Muscle of leg (tissue), 3 donors: ENCODE measurements at regions not wholly inside any gene's neighbourhood (a gene's known extent, or its start where the extent isn't known, plus 50 kb on each side); places are given as distances from the start of the nearest gene placed in this dataset.
A peak's percentile ranks its signal among the peaks of the same experiment; 100 is the strongest.

ENCODE experiments used
- DNase-seq: peaks from one replicate; pipeline ENCODE4 v3.0.0; 2013
- H3K27ac ChIP-seq: one replicate; pipeline ENCODE4 v1.5.1; 2013; ENCODE audit warnings: mild to moderate bottlenecking, low read length, control low read depth
- H3K27me3 ChIP-seq: one replicate; pipeline ENCODE4 v1.6.1; 2013; ENCODE audit warnings: low read length; ENCODE audit not compliant: control insufficient read depth, insufficient read depth
- H3K36me3 ChIP-seq: one replicate; pipeline ENCODE4 v1.6.1; 2013; ENCODE audit warnings: low read length; ENCODE audit not compliant: control insufficient read depth, insufficient read depth
- H3K4me1 ChIP-seq: one replicate; pipeline ENCODE4 v1.6.1; 2013; ENCODE audit warnings: low read length; ENCODE audit not compliant: control insufficient read depth, insufficient read depth
- H3K4me3 ChIP-seq: one replicate; pipeline ENCODE4 v1.5.1; 2013; ENCODE audit warnings: low read length, control low read depth
- H3K9me3 ChIP-seq: replicated peaks from 2 replicates; pipeline ENCODE4 v1.6.1; 2013; ENCODE audit warnings: low read depth, low read length; ENCODE audit not compliant: control insufficient read depth
- WGBS: methylation state at CpG from one replicate; pipeline ENCODE4 v1.1.5; 2013; ENCODE audit warnings: missing lambda C conversion rate; ENCODE audit not compliant: insufficient coverage; 5-methylcytosine and 5-hydroxymethylcytosine counted together

GRCh38 chr12:124631681-124632256 lies 64.4 kb upstream of the NCOR2 start:
- H3K4me1 ChIP-seq, result peaks cover 49% of the 10 kb centered on the region
- 82% methylated on average over 8 of the region's 11 CpGs for WGBS
- H3K9me3 ChIP-seq, result peaks cover 4% of the 10 kb centered on the region
- H3K36me3 ChIP-seq, result no peaks in the 10 kb centered on the region
- no peak for DNase-seq
- H3K4me3 ChIP-seq, result no peak overlapping the region
- H3K27ac ChIP-seq, result no peak overlapping the region
- H3K27me3 ChIP-seq, result no peaks in the 10 kb centered on the region

DNA sequence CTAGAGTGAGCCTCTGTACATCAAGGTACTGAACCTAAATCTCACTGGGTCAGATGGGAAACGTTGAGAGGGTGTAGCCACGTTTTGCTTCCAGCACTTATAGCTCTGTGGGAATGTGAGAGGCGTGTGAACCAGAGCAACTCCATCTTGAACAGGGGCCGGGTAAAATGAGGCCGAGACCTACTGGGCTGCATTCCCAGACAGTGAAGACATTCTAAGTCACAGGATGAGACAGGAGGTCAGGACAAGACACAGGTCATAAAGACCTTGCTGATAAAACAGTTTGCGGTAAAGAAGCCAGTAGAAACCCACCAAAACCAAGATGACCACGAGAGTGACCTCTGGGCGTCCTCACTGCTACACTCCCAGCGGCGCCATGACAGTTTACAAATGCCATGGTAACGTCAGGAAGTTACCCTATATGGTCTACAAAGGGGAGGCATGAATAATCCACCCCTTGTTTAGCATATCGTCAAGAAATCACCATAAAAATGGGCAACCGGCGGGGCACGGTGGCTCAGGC lies 63.4 kb upstream of the NCOR2 start:
- Histone ChIP-seq H3K27me3 (no peaks in the 10 kb centered on the region), H3K9me3 (peaks cover 2% of the 10 kb centered on the region), H3K4me3 (no peak overlapping the region), H3K36me3 (no peaks in the 10 kb centered on the region), H3K27ac (no peak overlapping the region), H3K4me1 (peaks cover 51% of the 10 kb centered on the region)
- WGBS, result 60% methylated on average over 7 of the region's 15 CpGs
- no peak for DNase-seq

DNA sequence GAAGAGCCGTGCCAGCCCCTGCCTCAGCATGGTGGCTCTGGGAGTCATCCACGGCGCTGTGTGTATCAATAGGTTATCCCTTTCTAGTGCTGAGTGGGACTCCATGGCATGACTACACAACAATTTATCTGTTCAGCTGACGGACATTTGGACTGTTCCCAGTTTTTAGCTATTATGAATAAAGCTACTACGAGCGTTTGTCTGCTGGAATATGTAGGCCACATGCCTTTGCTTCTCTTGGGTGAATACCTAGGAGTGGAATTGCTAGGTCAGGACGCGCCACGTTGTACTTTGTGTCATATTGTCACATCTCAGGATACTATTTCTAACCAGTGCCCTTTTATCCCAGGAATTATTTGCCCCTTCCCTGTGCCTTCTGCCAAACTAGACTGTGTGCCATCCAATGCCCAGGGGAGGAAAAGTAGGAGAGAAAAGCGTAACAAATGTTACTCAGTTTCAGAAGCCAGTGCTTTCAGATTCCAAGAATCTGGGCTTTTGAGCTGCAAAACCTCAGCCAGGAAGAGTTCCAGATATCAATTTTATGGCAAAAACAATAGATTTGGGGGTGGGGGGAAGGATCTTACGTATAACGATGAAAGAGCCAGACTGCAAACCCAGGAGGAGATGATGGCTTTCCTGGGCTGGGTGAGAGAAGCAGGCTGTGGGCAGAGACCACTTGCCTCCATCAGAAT lies 62.5 kb upstream of the NCOR2 start:
- 60% methylated on average over 5 of the region's 12 CpGs for WGBS
- peak; percentile 78 for DNase-seq

DNA sequence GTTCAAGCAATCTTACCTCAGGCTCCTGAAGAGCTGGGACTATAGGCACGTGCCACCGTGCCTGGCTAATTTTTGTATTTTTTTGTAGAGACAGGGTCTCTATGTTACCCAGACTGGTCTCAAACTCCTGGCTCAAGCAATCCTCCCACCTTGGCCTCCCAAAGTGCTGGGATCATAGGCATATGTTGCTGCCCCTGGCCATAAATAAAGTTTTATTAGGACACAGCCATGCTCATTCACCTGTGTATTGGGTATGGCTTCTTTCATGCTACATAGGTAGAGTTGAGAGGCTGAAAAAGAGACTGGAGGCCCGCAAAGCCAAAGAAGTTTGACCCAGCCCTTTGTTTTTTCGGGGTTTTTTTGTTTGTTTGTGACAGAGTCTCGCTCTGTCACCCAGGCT lies 61.7 kb upstream of the NCOR2 start:
- peaks cover 58% of the 10 kb centered on the region for H3K4me1 ChIP-seq
- peaks cover 2% of the 10 kb centered on the region for H3K9me3 ChIP-seq
- WGBS, result 93% methylated on average over 2 of the region's 5 CpGs
- no peak for DNase-seq
- H3K27me3 ChIP-seq, result no peaks in the 10 kb centered on the region
- no peak overlapping the region for H3K27ac ChIP-seq
- no peak overlapping the region for H3K4me3 ChIP-seq
- H3K36me3 ChIP-seq, result no peaks in the 10 kb centered on the region

More for the DNA sequence above, 62.5 kb upstream of the NCOR2 start:
- no peaks in the 10 kb centered on the region for H3K36me3 ChIP-seq
- H3K27me3 ChIP-seq, result no peaks in the 10 kb centered on the region
- peaks cover 2% of the 10 kb centered on the region for H3K9me3 ChIP-seq
- H3K27ac ChIP-seq, result peak overlapping the region; percentile 22
- no peak overlapping the region for H3K4me3 ChIP-seq
- H3K4me1 ChIP-seq, result peaks cover 59% of the 10 kb centered on the region

DNA sequence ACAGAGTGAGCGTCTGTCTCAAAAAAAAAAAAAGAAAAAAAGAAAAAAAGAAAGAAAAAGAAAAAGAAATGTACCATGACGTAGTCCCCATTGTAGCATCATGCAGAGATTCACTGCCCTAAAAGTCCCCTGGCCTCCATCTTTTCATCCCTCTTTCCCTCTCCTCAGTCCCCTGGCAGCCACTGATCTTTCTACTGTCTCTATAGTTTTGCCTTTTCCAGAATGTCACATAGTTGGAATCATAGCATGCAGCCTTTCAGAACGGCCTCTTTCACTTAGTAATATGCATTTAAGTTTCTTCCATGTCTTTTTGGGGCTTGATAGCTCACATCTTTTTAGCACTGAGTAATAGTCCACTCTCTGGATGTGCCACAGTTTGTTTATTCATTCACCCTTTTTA lies 60.5 kb upstream of the NCOR2 start:
- H3K9me3 ChIP-seq, result peaks cover 5% of the 10 kb centered on the region
- peak overlapping the region; percentile 65 for H3K27ac ChIP-seq
- no peaks in the 10 kb centered on the region for H3K27me3 ChIP-seq
- H3K4me3 ChIP-seq, result no peak overlapping the region
- DNase-seq, result peak; percentile 58
- peaks cover 51% of the 10 kb centered on the region for H3K4me1 ChIP-seq
- H3K36me3 ChIP-seq, result no peaks in the 10 kb centered on the region
- WGBS, result no CpG with 5 or more reads among the region's 3 CpGs

DNA sequence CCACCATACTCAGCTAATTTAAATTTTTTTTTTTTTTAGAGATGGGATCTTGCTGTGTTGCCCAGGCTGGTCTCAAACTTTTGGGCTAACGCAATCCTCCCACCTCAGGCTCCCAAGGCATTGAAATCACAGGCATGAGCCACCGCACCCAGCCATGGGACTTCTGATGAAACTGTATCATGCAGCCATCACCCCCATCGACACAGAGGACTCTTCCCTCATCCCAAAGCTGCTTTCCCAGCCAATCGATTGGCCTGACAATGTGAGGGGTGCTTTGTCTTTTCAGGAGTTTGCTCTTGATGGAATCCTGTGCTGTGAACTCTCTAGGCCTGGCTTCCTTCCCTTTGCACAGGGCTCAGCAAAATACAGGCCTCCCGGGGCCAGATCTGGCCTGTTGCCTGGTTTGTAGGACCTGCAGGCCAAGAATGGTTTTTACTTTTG lies 59.6 kb upstream of the NCOR2 start:
- Histone ChIP-seq H3K27ac (peak overlapping the region; percentile 74), H3K27me3 (no peaks in the 10 kb centered on the region), H3K36me3 (no peaks in the 10 kb centered on the region), H3K9me3 (peaks cover 5% of the 10 kb centered on the region), H3K4me1 (peaks cover 49% of the 10 kb centered on the region), H3K4me3 (no peak overlapping the region)
- peak; percentile 97 for DNase-seq
- 59% methylated on average over 2 of the region's 5 CpGs for WGBS

- Histone ChIP-seq H3K27me3 (no peaks in the 10 kb centered on the region), H3K9me3 (peaks cover 5% of the 10 kb centered on the region), H3K27ac (peak overlapping the region; percentile 87), H3K4me1 (peaks cover 59% of the 10 kb centered on the region), H3K4me3 (no peak overlapping the region), H3K36me3 (no peaks in the 10 kb centered on the region)
- WGBS, result 31% methylated on average over 11 of the region's 15 CpGs
- DNase-seq, result peak; percentile 87
Measured at GRCh38 chr12:124625867-124626675, 58.7 kb upstream of the NCOR2 start.

DNA sequence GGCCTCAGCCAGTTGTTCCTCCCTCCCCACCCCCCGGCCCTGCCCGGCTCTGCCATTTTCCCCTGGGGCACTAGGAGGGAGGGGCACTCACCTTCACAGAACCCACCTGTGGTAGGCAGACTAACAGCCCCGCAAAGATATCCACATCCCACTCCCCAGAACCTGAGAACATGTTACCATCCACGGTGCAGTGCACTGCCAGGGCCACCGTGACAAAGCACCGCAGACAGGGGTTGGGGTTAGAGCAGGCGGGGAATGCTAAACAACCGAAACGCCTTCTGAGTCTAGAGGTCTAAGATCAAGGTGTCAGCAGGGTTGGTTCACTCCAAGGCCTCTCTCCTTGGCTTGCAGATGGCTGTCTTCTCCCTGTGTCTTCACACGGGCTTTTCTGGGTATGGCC lies 57.4 kb upstream of the NCOR2 start:
- no peak overlapping the region for H3K27ac ChIP-seq
- H3K4me1 ChIP-seq, result peaks cover 54% of the 10 kb centered on the region
- WGBS, result 100% methylated on average over 3 of the region's 10 CpGs

GRCh38 chr12:124623344-124624035 lies 56.1 kb upstream of the NCOR2 start:
- peaks cover 51% of the 10 kb centered on the region for H3K4me1 ChIP-seq
- WGBS, result 95% methylated on average over 8 of the region's 14 CpGs
- H3K27ac ChIP-seq, result no peak overlapping the region
- no peaks in the 10 kb centered on the region for H3K27me3 ChIP-seq
- DNase-seq, result no peak
- H3K9me3 ChIP-seq, result peaks cover 3% of the 10 kb centered on the region
- H3K4me3 ChIP-seq, result no peak overlapping the region
- H3K36me3 ChIP-seq, result no peaks in the 10 kb centered on the region

More for the DNA sequence above, 57.4 kb upstream of the NCOR2 start:
- no peak for DNase-seq
- H3K9me3 ChIP-seq, result peaks cover 4% of the 10 kb centered on the region
- H3K36me3 ChIP-seq, result no peaks in the 10 kb centered on the region
- no peaks in the 10 kb centered on the region for H3K27me3 ChIP-seq
- H3K4me3 ChIP-seq, result no peak overlapping the region
